ENCODE measurements at regions not wholly inside any gene's neighbourhood (a gene's known extent, or its start where the extent isn't known, plus 50 kb on each side); places are given as distances from the start of the nearest gene placed in this dataset.

DNA sequence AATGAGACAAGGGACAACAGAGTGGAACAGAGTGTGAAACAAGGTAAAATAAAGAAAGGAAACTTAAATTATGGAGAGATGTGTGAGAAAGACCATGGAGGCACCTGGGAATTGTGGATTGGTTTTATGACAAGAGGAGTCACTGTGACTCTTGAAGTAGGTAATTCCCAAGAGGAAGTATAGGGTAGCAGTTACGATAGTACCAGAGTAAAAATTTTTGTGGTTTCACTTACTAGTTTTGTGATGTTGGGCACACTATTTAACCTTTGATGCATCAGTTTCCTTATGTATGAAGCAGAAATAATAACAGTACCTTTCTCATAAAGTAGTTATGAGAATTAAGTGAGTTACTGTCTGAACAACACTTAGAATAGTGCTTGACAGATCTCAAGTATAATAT lies 267.9 kb upstream of the DPYD start:
- TF ChIP-seq EZH2 (IDR thresholded peaks at IDR 0.05; ENCODE audit: insufficient read depth, poor library complexity, severe bottlenecking) (no peak), EZH2phosphoT487 (IDR thresholded peaks at IDR 0.05; ENCODE audit: insufficient read depth, low read depth) (no peak)
